Tibial artery (tissue), 4 donors: ENCODE measurements at regions not wholly inside any gene's neighbourhood (a gene's known extent, or its start where the extent isn't known, plus 50 kb on each side); places are given as distances from the start of the nearest gene placed in this dataset.
A peak's percentile ranks its signal among the peaks of the same experiment; 100 is the strongest.

ENCODE experiments used
- DNase-seq, 2 donors: peaks; one replicate each; pipeline ENCODE4 v3.0.0-alpha.2; 2019
- H3K27ac ChIP-seq, 2 donors: fragments of 200-600 bp; sonication (generic) in 1 of 2; 1 replicate in 1 of 2; 2 replicates in 1 of 2; pipeline ENCODE4 v1.5.1; 2018 to 2019; ENCODE audit warnings: mild to moderate bottlenecking in 1 of 2
- H3K27me3 ChIP-seq, 2 donors: fragments of 200-600 bp; sonication (generic) in 1 of 2; one replicate each; pipeline versions ENCODE4 v1.5.1 to v1.6.0; 2016 to 2019
- H3K36me3 ChIP-seq, 3 donors: fragments of 200-600 bp; sonication (generic) in 2 of 3; one replicate each; pipeline ENCODE4 v1.5.1; 2016 to 2019; ENCODE audit warnings: mild to moderate bottlenecking in 2 of 3
- H3K4me1 ChIP-seq, 4 donors: fragments of 200-600 bp; sonication (generic) in 2 of 4; 1 replicate in 3 of 4; 2 replicates in 1 of 4; pipeline ENCODE4 v1.5.1; 2016 to 2019
- H3K4me3 ChIP-seq, 2 donors: fragments of 200-600 bp; sonication (generic) in 1 of 2; 1 replicate in 1 of 2; 2 replicates in 1 of 2; pipeline ENCODE4 v1.5.1; 2018 to 2019; ENCODE audit warnings: mild to moderate bottlenecking in 2 of 2
- H3K9me3 ChIP-seq, 3 donors: fragments of 200-600 bp; sonication (generic) in 1 of 3; one replicate each; pipeline ENCODE4 v1.5.1; 2016 to 2019
- intact Hi-C: fragments of 100-400 bp; cut with DNase I; formaldehyde crosslinking; loops from one replicate; pipeline ENCODE4 v1.15.0; 2023; ENCODE audit warnings: low total_unique reads
- TF ChIP-seq, protein P1 (sequence below), 2 experiments: fragments of 200-600 bp in 1 of 2; fragments of 450-650 bp in 1 of 2; IDR thresholded peaks; one replicate each; pipeline ENCODE4 v1.5.1; 2017 to 2019; ENCODE audit warnings: antibody characterized with exemption in 2 of 2, mild to moderate bottlenecking in 1 of 2, moderate library complexity in 1 of 2

DNA sequence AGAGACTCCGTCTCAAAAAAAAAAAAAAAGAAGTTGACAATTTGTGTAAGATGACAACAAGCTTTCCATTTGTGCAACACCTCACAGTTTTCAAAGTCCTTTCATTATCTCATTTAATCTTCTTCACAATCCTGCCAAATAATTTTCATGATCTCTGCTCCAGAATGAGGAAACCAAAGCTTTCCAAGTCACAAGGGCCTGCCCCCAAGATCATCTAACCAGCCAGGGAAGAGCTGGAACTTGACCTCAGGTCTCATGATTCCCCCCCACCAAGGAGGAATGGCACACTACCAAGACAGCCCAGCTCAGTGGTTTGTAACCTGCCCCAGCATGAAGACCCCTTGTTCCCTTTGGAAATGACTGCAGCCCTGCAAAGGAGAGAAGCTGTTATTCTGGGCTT lies 74.0 kb upstream of the PIM1 start:
- no peak overlapping the region for H3K27ac ChIP-seq
- peak in 1 of 2 donors; percentile 64 for DNase-seq
- intact Hi-C loops = no loop called here
- H3K4me1 ChIP-seq = peaks cover 0 to 10% (median 2%) of the 10 kb centered on the region in 4 donors
- no peak overlapping the region for H3K4me3 ChIP-seq
- TF ChIP-seq, protein P1, sequence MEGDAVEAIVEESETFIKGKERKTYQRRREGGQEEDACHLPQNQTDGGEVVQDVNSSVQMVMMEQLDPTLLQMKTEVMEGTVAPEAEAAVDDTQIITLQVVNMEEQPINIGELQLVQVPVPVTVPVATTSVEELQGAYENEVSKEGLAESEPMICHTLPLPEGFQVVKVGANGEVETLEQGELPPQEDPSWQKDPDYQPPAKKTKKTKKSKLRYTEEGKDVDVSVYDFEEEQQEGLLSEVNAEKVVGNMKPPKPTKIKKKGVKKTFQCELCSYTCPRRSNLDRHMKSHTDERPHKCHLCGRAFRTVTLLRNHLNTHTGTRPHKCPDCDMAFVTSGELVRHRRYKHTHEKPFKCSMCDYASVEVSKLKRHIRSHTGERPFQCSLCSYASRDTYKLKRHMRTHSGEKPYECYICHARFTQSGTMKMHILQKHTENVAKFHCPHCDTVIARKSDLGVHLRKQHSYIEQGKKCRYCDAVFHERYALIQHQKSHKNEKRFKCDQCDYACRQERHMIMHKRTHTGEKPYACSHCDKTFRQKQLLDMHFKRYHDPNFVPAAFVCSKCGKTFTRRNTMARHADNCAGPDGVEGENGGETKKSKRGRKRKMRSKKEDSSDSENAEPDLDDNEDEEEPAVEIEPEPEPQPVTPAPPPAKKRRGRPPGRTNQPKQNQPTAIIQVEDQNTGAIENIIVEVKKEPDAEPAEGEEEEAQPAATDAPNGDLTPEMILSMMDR (IDR thresholded peaks at IDR 0.05) = no peak
- H3K27me3 ChIP-seq = no peaks in the 10 kb centered on the region
- H3K36me3 ChIP-seq = no peaks in the 10 kb centered on the region
- no peaks in the 10 kb centered on the region for H3K9me3 ChIP-seq

DNA sequence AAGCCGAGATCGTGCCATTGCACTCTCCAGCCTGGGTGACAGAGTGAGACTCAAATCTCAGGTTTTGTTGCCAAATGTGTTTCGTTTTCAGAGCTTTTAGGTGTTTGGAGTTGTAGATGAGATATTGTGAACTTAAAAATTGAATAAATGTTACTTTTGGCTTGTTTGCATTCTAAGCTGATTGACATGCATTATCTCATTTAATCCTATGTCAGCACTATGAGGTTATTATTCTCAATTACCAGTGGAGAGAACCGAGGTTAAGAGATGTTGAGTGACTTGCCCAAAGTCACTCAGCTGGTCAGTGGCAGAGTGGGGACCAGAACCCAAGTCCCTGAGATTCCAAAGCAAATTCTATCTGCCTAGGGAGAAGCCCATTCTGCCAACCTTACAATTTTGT lies 72.6 kb upstream of the PIM1 start:
- intact Hi-C loops = no loop called here
- H3K4me1 ChIP-seq = peaks cover 0 to 14% (median 6%) of the 10 kb centered on the region in 4 donors

DNA sequence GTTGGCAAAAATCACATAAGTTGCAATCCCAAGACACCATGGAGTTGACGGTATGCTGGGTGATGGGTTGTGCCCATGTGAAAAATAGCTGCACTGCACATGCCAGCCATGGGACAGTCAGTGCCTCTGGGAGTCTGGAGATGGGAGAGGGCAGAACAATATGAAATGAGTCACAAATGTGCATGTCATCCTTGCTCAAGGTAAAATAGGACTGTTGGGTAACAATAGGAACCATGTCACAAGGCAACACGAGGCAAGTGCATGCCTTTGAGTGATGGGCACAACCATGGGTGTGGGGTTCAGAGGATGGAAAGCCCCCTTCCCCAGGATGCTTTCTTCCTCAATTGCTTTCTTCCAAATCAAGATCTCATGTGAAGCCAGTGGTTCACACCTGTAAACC lies 70.5 kb upstream of the PIM1 start:
- H3K4me3 ChIP-seq = no peak overlapping the region
- H3K4me1 ChIP-seq = peaks cover 0 to 25% (median 14%) of the 10 kb centered on the region in 4 donors
- H3K9me3 ChIP-seq = no peaks in the 10 kb centered on the region
- no peaks in the 10 kb centered on the region for H3K27me3 ChIP-seq
- intact Hi-C loops = no loop called here
- TF ChIP-seq, protein P1 (IDR thresholded peaks at IDR 0.05) = no peak
- H3K36me3 ChIP-seq = no peaks in the 10 kb centered on the region
- H3K27ac ChIP-seq = no peak overlapping the region
- DNase-seq = no peak

More for the DNA sequence above, 72.6 kb upstream of the PIM1 start:
- no peak overlapping the region for H3K27ac ChIP-seq
- no peaks in the 10 kb centered on the region for H3K27me3 ChIP-seq
- TF ChIP-seq, protein P1 (IDR thresholded peaks at IDR 0.05) = no peak
- no peak overlapping the region for H3K4me3 ChIP-seq
- no peaks in the 10 kb centered on the region for H3K36me3 ChIP-seq
- DNase-seq = no peak
- no peaks in the 10 kb centered on the region for H3K9me3 ChIP-seq

DNA sequence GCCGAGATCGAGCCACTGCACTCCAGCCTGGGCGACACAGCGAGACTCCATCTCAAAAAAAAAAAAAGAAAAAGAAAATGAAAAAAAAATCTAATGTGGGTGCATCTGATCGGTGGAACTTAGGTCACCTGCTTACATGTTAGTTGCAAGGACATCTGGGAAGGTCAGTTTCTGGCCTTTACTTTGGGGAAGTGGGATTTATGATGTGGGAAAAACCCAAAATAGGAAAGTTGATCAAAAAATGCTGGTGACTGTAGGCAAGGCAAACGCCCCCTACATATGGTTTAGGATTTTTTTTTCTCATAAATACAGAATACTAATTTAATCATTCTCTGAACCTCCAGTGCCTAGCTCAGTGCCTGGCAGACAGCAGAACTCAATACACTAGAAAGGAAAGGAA lies 69.2 kb upstream of the PIM1 start:
- no peaks in the 10 kb centered on the region for H3K36me3 ChIP-seq
- peaks cover 0 to 27% (median 14%) of the 10 kb centered on the region in 4 donors for H3K4me1 ChIP-seq
- intact Hi-C loops = loop anchor here (10.0 kb wide), 1 partner anchor 46 kb away; no protein-coding TSS in a partner anchor
- no peaks in the 10 kb centered on the region for H3K9me3 ChIP-seq
- TF ChIP-seq, protein P1 (IDR thresholded peaks at IDR 0.05) = no peak
- H3K27ac ChIP-seq = no peak overlapping the region
- no peak for DNase-seq
- H3K27me3 ChIP-seq = no peaks in the 10 kb centered on the region
- H3K4me3 ChIP-seq = no peak overlapping the region

DNA sequence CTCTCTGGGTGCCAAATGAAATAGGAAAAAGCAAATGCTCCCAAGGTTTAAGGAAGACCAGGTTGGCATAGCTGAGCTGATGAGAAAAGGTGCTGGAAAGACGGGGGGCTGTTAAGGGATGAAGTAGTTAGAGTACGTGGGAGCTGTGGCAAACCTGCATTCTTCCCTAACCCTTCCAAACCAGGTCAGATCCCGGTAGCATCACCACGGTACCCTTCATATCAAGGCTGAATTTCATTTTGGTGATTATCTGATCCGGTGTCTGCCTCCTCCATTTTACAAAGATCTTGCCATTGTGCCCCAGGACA lies 68.0 kb upstream of the PIM1 start:
- H3K4me1 ChIP-seq = peaks cover 0 to 27% (median 14%) of the 10 kb centered on the region in 4 donors
- no peaks in the 10 kb centered on the region for H3K36me3 ChIP-seq
- H3K27me3 ChIP-seq = no peaks in the 10 kb centered on the region
- peak overlapping the region; percentile 45 to 46 for H3K4me3 ChIP-seq
- H3K9me3 ChIP-seq = no peaks in the 10 kb centered on the region
- no peak for DNase-seq
- H3K27ac ChIP-seq = peak overlapping the region; percentile 70 to 87
- intact Hi-C loops = loop anchor here (2.0 to 10.0 kb wide), 2 partner anchors 47 to 67 kb away; no protein-coding TSS in a partner anchor
- TF ChIP-seq, protein P1 (IDR thresholded peaks at IDR 0.05) = no peak
